GM19035 (cell line): ENCODE measurements at regions not wholly inside any gene's neighbourhood (a gene's known extent, or its start where the extent isn't known, plus 50 kb on each side); places are given as distances from the start of the nearest gene placed in this dataset.

Experiments used
- ATAC-seq: cut with Tn5 transposase; IDR thresholded peaks from one replicate; pipeline ENCODE4 v1.9.1; 2021; ENCODE audit not compliant: unreplicated experiment

- no peak for ATAC-seq
Observed at GRCh38 chr7:140242057-140243031, 65.6 kb upstream of the KDM7A start.

GRCh38 chr7:140239653-140239935 is 62.8 kb upstream of the KDM7A start:
- ATAC-seq: no peak

- no peak for ATAC-seq
Observed at GRCh38 chr7:140238778-140239652, 62.2 kb upstream of the KDM7A start.

- no peak for ATAC-seq
Observed at GRCh38 chr7:140237390-140237789, 60.6 kb upstream of the KDM7A start.

- no peak for ATAC-seq
Observed at GRCh38 chr7:140236626-140237025, 59.8 kb upstream of the KDM7A start.

- no peak for ATAC-seq
Observed at GRCh38 chr7:140235114-140235513, 58.3 kb upstream of the KDM7A start.

GRCh38 chr7:140232957-140233917 is 56.5 kb upstream of the KDM7A start:
- ATAC-seq: no peak

- ATAC-seq: no peak
Observed at GRCh38 chr7:140231771-140232491, 55.1 kb upstream of the KDM7A start.

- ATAC-seq: peak; percentile 32
Observed at GRCh38 chr7:140230861-140231770, 54.3 kb upstream of the KDM7A start.

GRCh38 chr7:140230516-140230860 is 53.7 kb upstream of the KDM7A start:
- peak; percentile 44 for ATAC-seq

GRCh38 chr7:140229591-140230515 is 53.1 kb upstream of the KDM7A start:
- peak; percentile 25 for ATAC-seq

GRCh38 chr7:140229101-140229525 is 52.3 kb upstream of the KDM7A start:
- no peak for ATAC-seq
